LNCAP (cell line): ENCODE measurements at regions not wholly inside any gene's neighbourhood (a gene's known extent, or its start where the extent isn't known, plus 50 kb on each side); places are given as distances from the start of the nearest gene placed in this dataset.

ENCODE experiments used
- TF ChIP-seq, protein P1 (sequence below): fragments of 450-650 bp; IDR thresholded peaks from 2 replicates; pipeline ENCODE4 v1.5.1; 2017; ENCODE audit warnings: mild to moderate bottlenecking

- TF ChIP-seq, protein P1, sequence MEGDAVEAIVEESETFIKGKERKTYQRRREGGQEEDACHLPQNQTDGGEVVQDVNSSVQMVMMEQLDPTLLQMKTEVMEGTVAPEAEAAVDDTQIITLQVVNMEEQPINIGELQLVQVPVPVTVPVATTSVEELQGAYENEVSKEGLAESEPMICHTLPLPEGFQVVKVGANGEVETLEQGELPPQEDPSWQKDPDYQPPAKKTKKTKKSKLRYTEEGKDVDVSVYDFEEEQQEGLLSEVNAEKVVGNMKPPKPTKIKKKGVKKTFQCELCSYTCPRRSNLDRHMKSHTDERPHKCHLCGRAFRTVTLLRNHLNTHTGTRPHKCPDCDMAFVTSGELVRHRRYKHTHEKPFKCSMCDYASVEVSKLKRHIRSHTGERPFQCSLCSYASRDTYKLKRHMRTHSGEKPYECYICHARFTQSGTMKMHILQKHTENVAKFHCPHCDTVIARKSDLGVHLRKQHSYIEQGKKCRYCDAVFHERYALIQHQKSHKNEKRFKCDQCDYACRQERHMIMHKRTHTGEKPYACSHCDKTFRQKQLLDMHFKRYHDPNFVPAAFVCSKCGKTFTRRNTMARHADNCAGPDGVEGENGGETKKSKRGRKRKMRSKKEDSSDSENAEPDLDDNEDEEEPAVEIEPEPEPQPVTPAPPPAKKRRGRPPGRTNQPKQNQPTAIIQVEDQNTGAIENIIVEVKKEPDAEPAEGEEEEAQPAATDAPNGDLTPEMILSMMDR, result no peak
These were observed 328.3 kb downstream of the KLHL13 start for GRCh38 chrX:117788339-117788738.

- TF ChIP-seq, protein P1, result no peak
These were observed 345.2 kb downstream of the KLHL13 start for GRCh38 chrX:117771384-117771783.

DNA sequence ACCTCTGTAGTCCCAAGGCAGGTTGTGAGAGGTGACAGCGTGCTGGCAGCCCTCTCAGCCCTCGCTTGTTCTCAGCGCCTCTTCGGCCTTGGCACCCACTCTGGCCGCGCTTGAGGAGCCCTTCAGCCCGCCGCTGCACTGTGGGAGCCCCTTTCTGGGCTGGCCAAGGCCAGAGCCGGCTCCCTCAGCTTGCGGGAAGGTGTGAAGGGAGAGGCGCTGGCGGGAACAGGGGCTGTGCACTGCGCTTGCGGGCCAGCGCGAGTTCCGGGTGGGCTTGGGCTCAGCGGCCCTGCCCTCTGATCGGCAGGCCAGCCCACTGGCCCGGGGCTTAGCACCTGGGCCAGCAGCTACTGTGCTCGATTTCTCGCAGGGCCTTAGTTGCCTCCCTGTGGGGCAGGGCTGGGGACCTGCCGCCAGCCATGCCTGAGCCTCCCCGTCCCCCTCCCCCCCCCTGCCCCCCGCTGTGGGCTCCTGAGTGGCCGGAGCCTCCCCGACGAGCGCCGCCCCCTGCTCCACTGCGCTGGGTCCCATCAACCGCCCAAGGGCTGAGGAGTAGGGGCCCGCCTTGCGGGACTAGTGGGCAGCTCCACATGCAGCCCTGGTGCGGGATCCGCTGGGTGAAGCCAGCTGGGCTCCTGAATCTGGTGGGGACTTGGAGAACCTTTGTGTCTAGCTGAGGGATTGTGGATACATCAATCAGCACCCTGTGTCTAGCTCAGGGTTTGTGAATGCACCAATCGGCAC, 347.6 kb downstream of the KLHL13 start:
- TF ChIP-seq, protein P1, result no peak

DNA sequence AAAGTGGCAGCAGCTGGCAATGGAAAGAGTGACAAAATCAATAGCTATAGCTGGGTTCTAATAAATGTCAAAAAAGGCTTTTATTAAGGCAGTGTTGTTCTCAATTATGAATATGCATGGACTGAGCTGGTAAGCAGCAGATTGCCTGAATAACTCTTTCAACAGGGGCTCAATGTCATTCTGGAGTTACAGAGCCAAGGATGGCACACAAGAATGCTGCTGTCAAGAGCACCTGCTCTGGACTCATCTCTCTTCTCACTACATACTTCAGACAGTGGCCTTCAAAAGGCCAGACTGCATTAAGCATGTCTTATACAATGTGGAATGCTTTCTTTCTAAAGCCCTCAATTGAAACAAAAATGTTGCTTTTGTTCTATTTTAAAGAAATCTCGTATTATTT, 351.4 kb downstream of the KLHL13 start:
- TF ChIP-seq, protein P1, result no peak

GRCh38 chrX:117752745-117753144, 363.9 kb downstream of the KLHL13 start:
- TF ChIP-seq, protein P1, result no peak

DNA sequence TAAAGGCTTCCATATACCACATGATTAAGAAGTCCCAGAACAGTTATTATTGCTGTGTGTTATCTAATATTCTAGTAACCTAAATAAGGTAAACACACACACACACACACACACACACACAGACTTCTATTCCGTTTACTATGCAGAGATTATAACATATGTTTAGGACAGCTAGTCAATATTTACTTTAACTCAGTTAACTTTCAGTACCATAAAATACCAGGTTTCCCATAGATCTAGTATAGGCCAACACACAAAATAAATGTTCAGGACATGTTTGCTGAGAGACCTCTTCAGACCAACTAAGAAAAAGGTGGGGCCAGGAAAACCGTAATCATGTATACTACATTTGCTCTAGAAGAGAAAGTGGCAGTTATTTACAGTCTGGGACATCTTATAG, 365.5 kb downstream of the KLHL13 start:
- TF ChIP-seq, protein P1, result no peak

DNA sequence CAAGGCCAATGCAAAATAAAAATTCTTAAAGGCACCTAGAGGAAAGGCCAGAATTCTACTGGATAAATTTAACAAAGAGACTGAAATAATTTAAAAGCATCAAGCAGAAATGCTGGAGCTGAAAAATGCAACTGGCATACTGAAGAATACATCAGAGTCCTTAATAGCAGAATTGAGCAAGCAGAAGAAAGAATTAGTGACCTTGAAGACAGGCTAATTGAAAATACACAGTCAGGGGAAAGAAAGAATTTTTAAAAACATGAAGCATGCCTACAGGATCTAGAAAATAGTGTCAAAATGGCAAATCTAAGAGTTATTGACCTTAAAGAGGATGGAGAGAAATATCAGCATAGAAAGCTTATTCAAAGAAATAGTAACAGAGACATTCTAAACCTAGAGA, 371.7 kb downstream of the KLHL13 start:
- TF ChIP-seq, protein P1, result no peak
